A673 (cell line): ENCODE measurements at regions not wholly inside any gene's neighbourhood (a gene's known extent, or its start where the extent isn't known, plus 50 kb on each side); places are given as distances from the start of the nearest gene placed in this dataset.

Experiments used
- CTCF ChIP-seq: fragments of 300-800, 200-600 bp; sonication (generic); conservative IDR thresholded peaks from 2 replicates; pipeline ENCODE4 v1.5.1; 2017; ENCODE audit warnings: low read depth, mild to moderate bottlenecking, antibody characterized with exemption, low read length, moderate library complexity, mixed read lengths
- EZH2 ChIP-seq: fragments of 200-600 bp; sonication (generic); IDR thresholded peaks from 2 replicates; pipeline ENCODE4 v1.6.1; 2017; ENCODE audit warnings: borderline replicate concordance, low read depth, mild to moderate bottlenecking, mixed read lengths, antibody characterized with exemption, low read length; ENCODE audit not compliant: poor library complexity, severe bottlenecking

DNA sequence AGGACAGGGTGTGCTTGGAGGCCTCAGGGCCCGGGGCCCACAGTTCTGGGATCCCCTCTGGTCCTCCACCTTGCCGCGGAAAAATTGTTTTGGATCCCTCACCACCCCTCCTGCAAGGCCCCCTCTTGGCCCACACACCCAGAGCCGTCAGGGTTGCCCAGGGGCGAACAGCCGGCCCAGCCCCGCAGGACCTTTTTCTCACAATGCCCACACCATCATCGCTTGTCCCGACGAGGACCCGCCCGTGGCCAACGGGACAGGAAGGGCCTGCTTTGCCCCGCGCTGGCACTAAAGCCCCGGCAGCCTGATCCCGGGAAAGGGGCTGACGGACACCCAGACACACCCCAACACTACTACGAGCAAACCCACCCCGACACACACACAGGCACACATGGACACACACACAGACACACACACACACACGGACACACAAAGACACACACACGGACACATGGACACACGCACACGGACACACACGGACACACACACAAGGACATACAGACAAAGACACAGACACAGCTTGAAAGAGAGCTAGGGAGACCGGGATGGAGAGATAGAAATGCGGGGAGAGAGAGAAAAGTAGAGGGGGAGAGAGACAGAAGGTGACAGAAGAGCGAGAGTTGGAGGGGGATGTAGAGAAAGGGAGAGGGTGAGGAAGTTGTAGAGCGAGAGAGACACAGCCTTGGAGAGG is 1493.5 kb upstream of the DEFB115 start:
- TF ChIP-seq CTCF (no peak), EZH2 (no peak)
